ENCODE measurements at regions not wholly inside any gene's neighbourhood (a gene's known extent, or its start where the extent isn't known, plus 50 kb on each side); places are given as distances from the start of the nearest gene placed in this dataset.

DNA sequence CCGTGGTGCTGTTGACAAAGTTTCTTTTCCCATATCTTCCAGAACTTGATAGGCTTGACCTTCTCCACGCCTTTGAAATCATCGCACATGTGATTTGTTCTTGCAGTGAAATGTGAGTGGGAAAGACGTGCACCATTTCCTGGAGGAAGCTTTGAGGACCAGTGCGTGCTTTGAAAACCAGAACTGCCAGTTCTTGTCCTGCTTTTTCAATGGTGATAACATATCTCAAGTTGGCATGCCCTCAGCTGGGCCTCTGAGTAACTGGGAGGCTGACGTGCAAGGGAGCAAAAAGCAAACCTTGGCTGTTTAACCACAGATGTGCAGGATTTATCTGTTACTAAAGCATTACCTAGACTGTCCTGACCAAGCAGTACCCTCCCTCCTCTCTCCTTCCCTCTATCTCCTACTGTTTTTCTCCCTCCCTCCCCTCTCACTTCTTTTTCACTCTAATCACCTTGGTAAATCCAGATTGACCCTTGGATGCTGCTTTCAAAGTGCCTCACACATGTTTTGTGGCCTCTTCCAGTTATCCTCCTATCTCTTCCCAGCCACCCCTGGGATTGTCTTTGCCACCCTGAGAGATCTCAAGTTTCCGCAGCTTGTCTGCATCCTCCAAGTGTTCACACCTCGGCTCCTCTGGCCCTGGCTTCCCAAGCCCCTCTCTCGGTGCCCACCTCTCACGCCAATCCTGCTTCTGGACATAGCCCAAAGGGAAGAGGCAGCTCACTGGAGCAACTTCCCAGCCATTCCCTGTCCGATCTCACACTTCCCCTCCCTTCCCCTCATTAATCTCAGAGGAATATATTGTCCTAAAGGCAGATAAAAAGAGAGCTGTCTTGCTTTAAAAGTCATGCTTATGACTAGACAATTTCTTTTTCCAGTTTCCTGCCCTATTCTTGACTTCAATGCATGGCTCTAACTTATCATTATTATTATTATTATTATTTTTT is 198.3 kb downstream of the ERCC6L2 start:
- TF ChIP-seq, protein P1, sequence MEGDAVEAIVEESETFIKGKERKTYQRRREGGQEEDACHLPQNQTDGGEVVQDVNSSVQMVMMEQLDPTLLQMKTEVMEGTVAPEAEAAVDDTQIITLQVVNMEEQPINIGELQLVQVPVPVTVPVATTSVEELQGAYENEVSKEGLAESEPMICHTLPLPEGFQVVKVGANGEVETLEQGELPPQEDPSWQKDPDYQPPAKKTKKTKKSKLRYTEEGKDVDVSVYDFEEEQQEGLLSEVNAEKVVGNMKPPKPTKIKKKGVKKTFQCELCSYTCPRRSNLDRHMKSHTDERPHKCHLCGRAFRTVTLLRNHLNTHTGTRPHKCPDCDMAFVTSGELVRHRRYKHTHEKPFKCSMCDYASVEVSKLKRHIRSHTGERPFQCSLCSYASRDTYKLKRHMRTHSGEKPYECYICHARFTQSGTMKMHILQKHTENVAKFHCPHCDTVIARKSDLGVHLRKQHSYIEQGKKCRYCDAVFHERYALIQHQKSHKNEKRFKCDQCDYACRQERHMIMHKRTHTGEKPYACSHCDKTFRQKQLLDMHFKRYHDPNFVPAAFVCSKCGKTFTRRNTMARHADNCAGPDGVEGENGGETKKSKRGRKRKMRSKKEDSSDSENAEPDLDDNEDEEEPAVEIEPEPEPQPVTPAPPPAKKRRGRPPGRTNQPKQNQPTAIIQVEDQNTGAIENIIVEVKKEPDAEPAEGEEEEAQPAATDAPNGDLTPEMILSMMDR (IDR thresholded peaks at IDR 0.05) = no peak
- TF ChIP-seq EZH2phosphoT487 (IDR thresholded peaks at IDR 0.05) (no peak), EZH2 (IDR thresholded peaks at IDR 0.05) (no peak)
- H3K4me3 Mint-ChIP-seq = no peak overlapping the region
- H3K4me1 Mint-ChIP-seq = peaks cover 20% of the 10 kb centered on the region
- H3K9ac ChIP-seq = no peak overlapping the region
- H3K4me2 ChIP-seq = no peak overlapping the region
- no peaks in the 10 kb centered on the region for H3K36me3 ChIP-seq
- H3F3A ChIP-seq (ENCODE audit: low read depth) = peaks cover 6% of the 10 kb centered on the region
- no peaks in the 10 kb centered on the region for H4K20me1 ChIP-seq (ENCODE audit: low read depth)
- H3K27ac ChIP-seq = no peak overlapping the region
- H3K4me3 ChIP-seq = no peak overlapping the region
- no peaks in the 10 kb centered on the region for H3K79me2 ChIP-seq (ENCODE audit: low read depth)
- no peak overlapping the region for H2AFZ ChIP-seq (replicated peaks)
- no peaks in the 10 kb centered on the region for H3K9me3 ChIP-seq (ENCODE audit: low read depth)
- DNase-seq (ENCODE audit: low spot score) = no peak
- no peaks in the 10 kb centered on the region for H3K36me3 Mint-ChIP-seq
- H3K4me1 ChIP-seq = peaks cover 17% of the 10 kb centered on the region
- no peaks in the 10 kb centered on the region for H3K27me3 ChIP-seq
- no peaks in the 10 kb centered on the region for H3K9me3 Mint-ChIP-seq
- H3K27ac Mint-ChIP-seq = peak overlapping the region; percentile 3
- H3K27me3 Mint-ChIP-seq (ENCODE audit: insufficient read depth, low read depth) = peaks cover 6% of the 10 kb centered on the region

GRCh38 chr9:96072930-96073329 is 197.4 kb downstream of the ERCC6L2 start:
- no peaks in the 10 kb centered on the region for H3K9me3 ChIP-seq (ENCODE audit: low read depth)
- TF ChIP-seq, protein P1 (IDR thresholded peaks at IDR 0.05) = no peak
- no peak for TF ChIP-seq EZH2 (IDR thresholded peaks at IDR 0.05)
- no peak for TF ChIP-seq EZH2phosphoT487 (IDR thresholded peaks at IDR 0.05)
- no peak overlapping the region for H3K9ac ChIP-seq
- H3K4me1 ChIP-seq = peaks cover 10% of the 10 kb centered on the region
- H3K9me3 Mint-ChIP-seq = no peaks in the 10 kb centered on the region
- no peak overlapping the region for H3K27ac Mint-ChIP-seq
- H3K36me3 Mint-ChIP-seq = no peaks in the 10 kb centered on the region
- no peak for DNase-seq (ENCODE audit: low spot score)
- H3K27me3 ChIP-seq = no peaks in the 10 kb centered on the region
- peaks cover 6% of the 10 kb centered on the region for H3K27me3 Mint-ChIP-seq (ENCODE audit: insufficient read depth, low read depth)
- no peak overlapping the region for H3K4me3 Mint-ChIP-seq
- H4K20me1 ChIP-seq (ENCODE audit: low read depth) = no peaks in the 10 kb centered on the region
- no peak overlapping the region for H3K27ac ChIP-seq
- peaks cover 20% of the 10 kb centered on the region for H3K4me1 Mint-ChIP-seq
- no peak overlapping the region for H3K4me3 ChIP-seq
- no peaks in the 10 kb centered on the region for H3F3A ChIP-seq (ENCODE audit: low read depth)
- H3K4me2 ChIP-seq = no peak overlapping the region
- H3K36me3 ChIP-seq = no peaks in the 10 kb centered on the region
- H2AFZ ChIP-seq (replicated peaks) = no peak overlapping the region
- H3K79me2 ChIP-seq (ENCODE audit: low read depth) = no peaks in the 10 kb centered on the region

GRCh38 chr9:96071815-96072124 is 196.3 kb downstream of the ERCC6L2 start:
- no peaks in the 10 kb centered on the region for H4K20me1 ChIP-seq (ENCODE audit: low read depth)
- peaks cover 4% of the 10 kb centered on the region for H3K27me3 Mint-ChIP-seq (ENCODE audit: insufficient read depth, low read depth)
- no peaks in the 10 kb centered on the region for H3K27me3 ChIP-seq
- peaks cover 20% of the 10 kb centered on the region for H3K4me1 Mint-ChIP-seq
- H3K9ac ChIP-seq = no peak overlapping the region
- TF ChIP-seq EZH2phosphoT487 (IDR thresholded peaks at IDR 0.05) (no peak), EZH2 (IDR thresholded peaks at IDR 0.05) (no peak)
- TF ChIP-seq, protein P1 (IDR thresholded peaks at IDR 0.05) = no peak
- H3K36me3 Mint-ChIP-seq = no peaks in the 10 kb centered on the region
- no peak for DNase-seq (ENCODE audit: low spot score)
- no peaks in the 10 kb centered on the region for H3K9me3 Mint-ChIP-seq
- H3K36me3 ChIP-seq = no peaks in the 10 kb centered on the region
- H3K4me1 ChIP-seq = peaks cover 16% of the 10 kb centered on the region
- H3K79me2 ChIP-seq (ENCODE audit: low read depth) = no peaks in the 10 kb centered on the region
- no peak overlapping the region for H3K27ac ChIP-seq
- H3F3A ChIP-seq (ENCODE audit: low read depth) = no peaks in the 10 kb centered on the region
- H3K4me3 ChIP-seq = no peak overlapping the region
- no peak overlapping the region for H3K4me3 Mint-ChIP-seq
- H3K27ac Mint-ChIP-seq = no peak overlapping the region
- no peaks in the 10 kb centered on the region for H3K9me3 ChIP-seq (ENCODE audit: low read depth)
- no peak overlapping the region for H3K4me2 ChIP-seq
- no peak overlapping the region for H2AFZ ChIP-seq (replicated peaks)
